ENCODE measurements at regions not wholly inside any gene's neighbourhood (a gene's known extent, or its start where the extent isn't known, plus 50 kb on each side); places are given as distances from the start of the nearest gene placed in this dataset.

GRCh38 chr1:14545422-14546025 lies 53.0 kb upstream of the KAZN start:
- DNase-seq = no peak

- no peak for DNase-seq
These were observed 52.1 kb upstream of the KAZN start for GRCh38 chr1:14546416-14546815.
